GM13977 (cell line): ENCODE measurements at regions not wholly inside any gene's neighbourhood (a gene's known extent, or its start where the extent isn't known, plus 50 kb on each side); places are given as distances from the start of the nearest gene placed in this dataset.

Source experiments
- DNase-seq: peaks from one replicate; pipeline ENCODE4 v3.0.0; 2012; ENCODE audit warnings: low spot score
- in situ Hi-C: fragments of 300-500 bp; cut with MboI; formaldehyde crosslinking; loops from one replicate; pipeline ENCODE4 v1.12.0; 2022; ENCODE audit warnings: low sequenced_read_pairs, low pct_unique_long_range_greater_than_20kb, mixed read lengths, inconsistent platforms; ENCODE audit not compliant: unreplicated experiment
- TF ChIP-seq, protein P1 (sequence below): IDR thresholded peaks from 2 replicates; pipeline ENCODE4 v1.5.1; 2012; ENCODE audit warnings: mild to moderate bottlenecking, control low read depth; ENCODE audit not compliant: insufficient read depth; ENCODE audit errors: extremely low read depth, missing control alignments

DNA sequence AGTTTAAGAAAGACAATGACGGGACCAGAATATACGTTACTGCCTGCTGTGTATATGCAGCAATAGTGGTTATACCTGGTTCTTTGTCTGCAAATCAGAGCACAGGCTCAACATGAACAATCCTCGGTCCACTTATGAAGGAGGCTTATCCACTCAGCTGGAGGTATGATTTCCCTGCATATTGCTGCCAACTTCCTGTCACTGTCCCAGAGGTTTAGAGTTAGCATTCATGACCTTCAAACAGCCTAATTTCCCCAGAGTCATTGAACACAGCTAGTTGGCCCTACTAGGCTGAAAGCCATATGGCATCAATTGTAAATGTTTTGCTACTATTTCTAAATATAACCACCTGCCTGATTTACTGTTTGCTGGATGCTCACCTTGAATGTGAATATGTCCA lies 224.9 kb upstream of the ZNF717 start:
- DNase-seq: no peak
- in situ Hi-C loops: no loop called here
- TF ChIP-seq, protein P1, sequence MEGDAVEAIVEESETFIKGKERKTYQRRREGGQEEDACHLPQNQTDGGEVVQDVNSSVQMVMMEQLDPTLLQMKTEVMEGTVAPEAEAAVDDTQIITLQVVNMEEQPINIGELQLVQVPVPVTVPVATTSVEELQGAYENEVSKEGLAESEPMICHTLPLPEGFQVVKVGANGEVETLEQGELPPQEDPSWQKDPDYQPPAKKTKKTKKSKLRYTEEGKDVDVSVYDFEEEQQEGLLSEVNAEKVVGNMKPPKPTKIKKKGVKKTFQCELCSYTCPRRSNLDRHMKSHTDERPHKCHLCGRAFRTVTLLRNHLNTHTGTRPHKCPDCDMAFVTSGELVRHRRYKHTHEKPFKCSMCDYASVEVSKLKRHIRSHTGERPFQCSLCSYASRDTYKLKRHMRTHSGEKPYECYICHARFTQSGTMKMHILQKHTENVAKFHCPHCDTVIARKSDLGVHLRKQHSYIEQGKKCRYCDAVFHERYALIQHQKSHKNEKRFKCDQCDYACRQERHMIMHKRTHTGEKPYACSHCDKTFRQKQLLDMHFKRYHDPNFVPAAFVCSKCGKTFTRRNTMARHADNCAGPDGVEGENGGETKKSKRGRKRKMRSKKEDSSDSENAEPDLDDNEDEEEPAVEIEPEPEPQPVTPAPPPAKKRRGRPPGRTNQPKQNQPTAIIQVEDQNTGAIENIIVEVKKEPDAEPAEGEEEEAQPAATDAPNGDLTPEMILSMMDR: no peak

DNA sequence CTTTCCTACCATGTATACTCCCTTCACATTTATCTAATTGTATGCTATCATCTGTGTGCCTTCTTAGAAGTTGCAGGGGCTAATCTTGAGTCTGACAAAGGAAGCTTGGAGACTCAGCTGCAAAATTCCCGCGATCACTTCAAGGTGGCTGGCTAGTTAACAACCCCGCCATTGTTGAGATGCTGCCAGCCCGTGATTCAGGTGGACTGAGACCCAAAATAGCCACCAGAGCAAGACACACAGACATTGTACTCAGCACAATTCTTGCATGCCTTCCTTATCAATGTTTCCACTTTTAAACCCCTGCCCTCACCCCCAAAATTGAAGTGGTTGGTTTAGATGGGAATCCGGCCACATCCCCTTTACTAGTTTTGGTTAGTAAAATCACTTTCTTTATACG lies 225.8 kb upstream of the ZNF717 start:
- in situ Hi-C loops: no loop called here
- TF ChIP-seq, protein P1: no peak
- no peak for DNase-seq

DNA sequence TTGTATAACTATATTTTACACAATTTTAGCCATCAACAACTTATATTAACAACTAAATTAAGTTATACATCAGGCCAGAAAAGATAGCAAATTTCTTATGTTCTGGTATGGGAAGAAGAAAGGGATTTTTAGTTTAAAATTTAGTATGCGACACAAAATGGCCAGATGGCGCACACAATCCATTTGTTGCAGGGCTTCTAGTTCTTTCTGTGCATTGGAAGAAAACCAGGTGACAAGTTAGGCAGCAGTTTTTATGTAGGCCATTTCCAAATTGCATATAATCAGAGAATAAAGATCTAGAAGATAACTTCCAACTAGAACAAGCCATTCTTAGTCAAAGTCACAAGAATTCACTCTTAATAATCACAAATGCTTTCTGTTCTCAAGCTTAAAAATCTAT lies 230.1 kb upstream of the ZNF717 start:
- in situ Hi-C loops: no loop called here
- TF ChIP-seq, protein P1: no peak
- no peak for DNase-seq

DNA sequence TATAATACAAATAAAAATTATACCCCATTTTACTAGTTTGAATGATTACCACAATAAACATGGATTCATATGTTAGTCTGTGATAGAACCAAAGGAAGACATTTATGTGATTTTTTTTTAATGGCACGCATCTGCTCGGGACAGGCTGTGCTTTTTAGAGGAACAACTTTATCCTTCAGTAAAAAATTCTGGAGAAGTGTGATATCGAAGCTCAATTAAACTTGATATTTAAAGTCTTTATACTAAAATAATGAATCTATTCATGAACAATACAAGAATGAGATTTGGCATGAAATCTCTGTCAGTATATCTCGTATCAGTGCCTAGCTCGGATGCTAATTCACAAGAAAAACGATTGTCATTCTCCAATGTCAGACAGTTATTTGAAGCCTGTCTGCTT lies 230.8 kb upstream of the ZNF717 start:
- TF ChIP-seq, protein P1: no peak
- in situ Hi-C loops: no loop called here
- DNase-seq: no peak

DNA sequence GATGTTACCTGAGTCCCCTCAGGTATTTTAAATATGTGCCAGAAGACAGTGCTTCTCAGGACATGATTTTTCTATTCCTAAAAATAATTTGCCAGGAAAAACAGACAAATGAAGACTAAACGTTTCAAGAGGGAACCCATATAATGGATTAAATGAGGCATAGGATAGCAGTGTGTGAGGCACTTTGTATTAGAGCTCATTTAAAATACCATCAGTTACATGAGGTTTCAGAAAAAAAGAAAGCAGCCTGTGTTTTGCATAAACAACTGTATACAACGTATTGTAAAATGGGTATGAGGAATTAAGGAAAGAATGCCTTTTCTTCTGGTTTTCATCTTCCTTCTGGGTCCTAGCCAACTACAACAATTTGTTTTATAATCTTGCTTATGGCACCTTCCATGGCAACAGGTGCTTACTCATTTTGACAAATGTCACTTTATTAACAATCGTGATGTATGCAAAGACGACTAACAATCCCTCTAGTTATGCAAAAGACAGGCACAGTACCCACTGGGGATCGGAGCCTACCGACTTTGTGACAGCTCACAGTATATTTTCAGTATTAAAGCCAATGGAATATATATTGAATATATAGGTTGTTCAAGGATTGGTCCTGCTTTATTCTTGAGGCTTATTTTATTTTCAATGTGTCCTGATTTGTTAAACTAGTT lies 231.6 kb upstream of the ZNF717 start:
- in situ Hi-C loops: no loop called here

DNA sequence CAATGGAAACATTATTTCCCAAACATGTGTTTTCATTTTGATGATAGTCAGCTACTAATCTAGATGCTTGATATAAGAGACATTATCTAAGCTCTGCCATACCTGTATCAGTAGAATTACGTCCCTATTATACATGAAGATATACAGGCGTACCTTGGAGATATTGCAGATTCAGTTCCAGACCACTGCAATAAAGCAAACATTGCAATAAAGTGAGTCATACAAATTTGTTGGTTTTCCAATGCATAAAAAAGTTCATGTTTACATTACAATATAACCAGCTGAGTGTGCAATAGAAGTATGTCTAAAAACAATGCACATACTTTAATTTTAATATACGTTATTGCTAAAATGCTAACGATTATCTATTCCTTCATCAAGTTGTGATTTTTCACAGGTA lies 236.0 kb upstream of the ZNF717 start:
- TF ChIP-seq, protein P1: no peak
- DNase-seq: no peak
- in situ Hi-C loops: no loop called here

More for the DNA sequence above, 231.6 kb upstream of the ZNF717 start:
- TF ChIP-seq, protein P1: no peak
- no peak for DNase-seq
